ENCODE measurements at regions not wholly inside any gene's neighbourhood (a gene's known extent, or its start where the extent isn't known, plus 50 kb on each side); places are given as distances from the start of the nearest gene placed in this dataset.

DNA sequence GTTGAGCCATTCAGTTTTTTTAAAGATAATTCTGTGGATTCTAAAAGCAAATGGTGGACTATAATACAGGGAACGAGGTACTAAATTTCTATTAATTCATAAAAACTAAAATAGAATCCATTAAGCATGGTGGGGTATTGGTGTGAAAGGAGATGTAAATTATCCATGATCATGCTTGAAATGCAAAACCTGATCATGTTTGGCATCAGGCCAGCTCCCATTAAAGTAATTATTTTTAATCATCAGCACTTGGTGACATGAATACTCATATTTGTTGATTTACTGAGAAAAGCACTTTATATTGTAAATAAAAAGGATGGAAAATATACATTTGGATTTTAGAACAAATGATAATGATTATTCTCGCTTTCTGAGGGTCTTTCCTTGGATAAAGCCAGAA, 232.3 kb upstream of the MEIS1 start:
- TF ChIP-seq, protein P1, sequence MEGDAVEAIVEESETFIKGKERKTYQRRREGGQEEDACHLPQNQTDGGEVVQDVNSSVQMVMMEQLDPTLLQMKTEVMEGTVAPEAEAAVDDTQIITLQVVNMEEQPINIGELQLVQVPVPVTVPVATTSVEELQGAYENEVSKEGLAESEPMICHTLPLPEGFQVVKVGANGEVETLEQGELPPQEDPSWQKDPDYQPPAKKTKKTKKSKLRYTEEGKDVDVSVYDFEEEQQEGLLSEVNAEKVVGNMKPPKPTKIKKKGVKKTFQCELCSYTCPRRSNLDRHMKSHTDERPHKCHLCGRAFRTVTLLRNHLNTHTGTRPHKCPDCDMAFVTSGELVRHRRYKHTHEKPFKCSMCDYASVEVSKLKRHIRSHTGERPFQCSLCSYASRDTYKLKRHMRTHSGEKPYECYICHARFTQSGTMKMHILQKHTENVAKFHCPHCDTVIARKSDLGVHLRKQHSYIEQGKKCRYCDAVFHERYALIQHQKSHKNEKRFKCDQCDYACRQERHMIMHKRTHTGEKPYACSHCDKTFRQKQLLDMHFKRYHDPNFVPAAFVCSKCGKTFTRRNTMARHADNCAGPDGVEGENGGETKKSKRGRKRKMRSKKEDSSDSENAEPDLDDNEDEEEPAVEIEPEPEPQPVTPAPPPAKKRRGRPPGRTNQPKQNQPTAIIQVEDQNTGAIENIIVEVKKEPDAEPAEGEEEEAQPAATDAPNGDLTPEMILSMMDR (IDR thresholded peaks at IDR 0.05; ENCODE audit: insufficient read depth, low read depth, low read length), result no peak
- no peak for TF ChIP-seq EZH2 (IDR thresholded peaks at IDR 0.05; ENCODE audit: insufficient read depth, low read length)
